H1 (cell line): ENCODE measurements at regions not wholly inside any gene's neighbourhood (a gene's known extent, or its start where the extent isn't known, plus 50 kb on each side); places are given as distances from the start of the nearest gene placed in this dataset.

Experiments used
- CTCF ChIA-PET: fragments of 300-600 bp; sonication (Branson Sonifier 250); formaldehyde crosslinking; loops from one replicate; lab custom pipeline; 2021; ENCODE audit not compliant: partially characterized antibody; lab: Charles Lee
- POLR2A ChIA-PET: fragments of 300-600 bp; sonication (Branson Sonifier 250); formaldehyde crosslinking; loops from one replicate; lab custom pipeline; 2021; ENCODE audit warnings: inconsistent platforms; ENCODE audit not compliant: partially characterized antibody; lab: Charles Lee
- DNase-seq, 2 experiments: peaks; one replicate each; pipeline versions ENCODE4 v3.0.0 to v3.0.0-alpha.2; 2010 to 2022; ENCODE audit warnings: low spot score in 2 of 2, low read depth in 1 of 2, mixed read lengths in 1 of 2
- FAIRE-seq: peaks from 2 replicates; lab custom pipeline; 2011; peaks lifted over from hg19 to GRCh38; lab: Jason Lieb, UNC
- H2AFZ ChIP-seq: 2 replicates; pipeline ENCODE4 v1.8.1; 2012; ENCODE audit warnings: low read length, inconsistent platforms
- H2AK5ac ChIP-seq: 2 replicates; pipeline ENCODE4 v1.6.1; 2013; ENCODE audit warnings: low read depth, low read length
- H2BK120ac ChIP-seq: replicated peaks from 2 replicates; pipeline ENCODE3; 2013; ENCODE audit warnings: low read depth, low read length, inconsistent platforms
- H2BK12ac ChIP-seq: 2 replicates; pipeline ENCODE4 v1.6.1; 2013; ENCODE audit warnings: low read depth, low read length
- H2BK15ac ChIP-seq: 2 replicates; pipeline ENCODE4 v1.6.1; 2013; ENCODE audit warnings: low read length
- H2BK20ac ChIP-seq: 2 replicates; pipeline ENCODE4 v1.6.1; 2013; ENCODE audit warnings: low read length
- H2BK5ac ChIP-seq: 2 replicates; pipeline ENCODE4 v1.6.1; 2013; ENCODE audit warnings: low read depth, low read length
- H3K14ac ChIP-seq: 2 replicates; pipeline ENCODE4 v1.6.1; 2013; ENCODE audit warnings: inconsistent platforms; ENCODE audit not compliant: insufficient read length
- H3K18ac ChIP-seq: 2 replicates; pipeline ENCODE4 v1.6.1; 2013; ENCODE audit warnings: low read length; ENCODE audit errors: extremely low read depth
- H3K23ac ChIP-seq: 2 replicates; pipeline ENCODE4 v1.6.1; 2013; ENCODE audit warnings: inconsistent platforms; ENCODE audit not compliant: insufficient read length
- H3K23me2 ChIP-seq: 2 replicates; pipeline ENCODE4 v1.6.1; 2013; ENCODE audit warnings: low read depth, low read length
- H3K27ac ChIP-seq: 2 replicates; pipeline ENCODE4 v1.6.1; 2011; ENCODE audit warnings: low read depth, low read length, inconsistent platforms
- H3K27me3 ChIP-seq, 4 experiments: replicated peaks in 1 of 4; 1 replicate in 1 of 4; 2 replicates in 3 of 4; pipeline versions ENCODE4 v1.6.1 to v1.8.1; 2011 to 2013; ENCODE audit warnings: low read length in 3 of 4, mild to moderate bottlenecking in 3 of 4, inconsistent platforms in 2 of 4, mixed read lengths in 2 of 4, moderate library complexity in 1 of 4; ENCODE audit not compliant: control insufficient read depth in 3 of 4, insufficient read depth in 3 of 4; ENCODE audit errors: extremely low read depth in 1 of 4
- H3K36me3 ChIP-seq, 4 experiments: 2 replicates each; pipeline versions ENCODE4 v1.6.1 to v1.8.1; 2011 to 2013; ENCODE audit warnings: mild to moderate bottlenecking in 4 of 4, low read length in 3 of 4, moderate library complexity in 2 of 4, control low read depth in 1 of 4, inconsistent platforms in 1 of 4; ENCODE audit not compliant: insufficient read depth in 4 of 4, control insufficient read depth in 2 of 4
- H3K4ac ChIP-seq: replicated peaks from 2 replicates; pipeline ENCODE3; 2013; ENCODE audit warnings: low read length, low read depth, mixed read lengths, inconsistent platforms; ENCODE audit not compliant: insufficient read length
- H3K4me1 ChIP-seq, 4 experiments: replicated peaks in 1 of 4; 1 replicate in 1 of 4; 2 replicates in 3 of 4; pipeline versions ENCODE4 v1.6.1 to v1.8.1; 2011 to 2013; ENCODE audit warnings: low read length in 3 of 4, inconsistent platforms in 2 of 4, mixed read lengths in 1 of 4; ENCODE audit not compliant: insufficient read depth in 4 of 4, control insufficient read depth in 3 of 4
- H3K4me2 ChIP-seq, 2 experiments: 2 replicates each; pipeline versions ENCODE4 v1.6.1 to v1.8.1; 2011 to 2013; ENCODE audit warnings: low read depth in 2 of 2, low read length in 2 of 2, control low read depth in 1 of 2, inconsistent platforms in 1 of 2, mild to moderate bottlenecking in 1 of 2; ENCODE audit not compliant: insufficient read depth in 1 of 2
- H3K4me3 ChIP-seq, 4 experiments: fragments of 200-600, 300-600 bp in 1 of 4; sonication (generic), shearing (Covaris generic), sonication (Bioruptor Twin) in 1 of 4; 2 replicates each; pipeline versions ENCODE4 v1.5.1 to v1.8.1; 2011 to 2016; ENCODE audit warnings: low read length in 4 of 4, low read depth in 3 of 4, control low read depth in 2 of 4, inconsistent platforms in 2 of 4, mild to moderate bottlenecking in 2 of 4, mixed read lengths in 1 of 4, moderate library complexity in 1 of 4; ENCODE audit not compliant: insufficient read depth in 2 of 4; ENCODE audit errors: extremely low read depth in 1 of 4
- H3K56ac ChIP-seq: replicated peaks from 2 replicates; pipeline ENCODE3; 2013; ENCODE audit warnings: low read depth, mild to moderate bottlenecking, mixed read lengths, low read length, inconsistent platforms; ENCODE audit not compliant: insufficient read length
- H3K79me1 ChIP-seq: 2 replicates; pipeline ENCODE4 v1.6.1; 2013; ENCODE audit warnings: low read depth, low read length, control low read depth
- H3K79me2 ChIP-seq, 2 experiments: 2 replicates each; pipeline versions ENCODE4 v1.6.1 to v1.8.1; 2012 to 2013; ENCODE audit warnings: low read length in 2 of 2, mild to moderate bottlenecking in 2 of 2, inconsistent platforms in 1 of 2; ENCODE audit not compliant: insufficient read depth in 2 of 2, control insufficient read depth in 1 of 2
- H3K9ac ChIP-seq, 4 experiments: replicated peaks in 1 of 4; 1 replicate in 1 of 4; 2 replicates in 3 of 4; pipeline versions ENCODE4 v1.6.1 to v1.8.1; 2011 to 2013; ENCODE audit warnings: low read depth in 3 of 4, low read length in 3 of 4, control low read depth in 2 of 4, mild to moderate bottlenecking in 2 of 4, moderate library complexity in 2 of 4, inconsistent platforms in 1 of 4; ENCODE audit errors: extremely low read depth in 1 of 4
- H3K9me3 ChIP-seq, 2 experiments: 2 replicates each; pipeline versions ENCODE4 v1.6.1 to v1.8.1; 2012 to 2013; ENCODE audit warnings: mild to moderate bottlenecking in 2 of 2, moderate library complexity in 2 of 2, control low read depth in 1 of 2, inconsistent platforms in 1 of 2, low read depth in 1 of 2, low read length in 1 of 2, mixed read lengths in 1 of 2; ENCODE audit not compliant: insufficient read depth in 2 of 2
- H4K20me1 ChIP-seq, 2 experiments: replicated peaks in 1 of 2; 2 replicates each; pipeline versions ENCODE3 to v1.8.1; 2011 to 2013; ENCODE audit warnings: inconsistent platforms in 2 of 2, low read length in 2 of 2, mild to moderate bottlenecking in 1 of 2; ENCODE audit not compliant: insufficient read depth in 2 of 2, control insufficient read depth in 1 of 2
- H4K5ac ChIP-seq: 2 replicates; pipeline ENCODE4 v1.6.1; 2013; ENCODE audit warnings: low read length, low read depth, mixed read lengths, inconsistent platforms; ENCODE audit not compliant: insufficient read length
- H4K8ac ChIP-seq: 2 replicates; pipeline ENCODE4 v1.8.0; 2013; ENCODE audit warnings: mild to moderate bottlenecking, moderate library complexity, low read length, inconsistent platforms; ENCODE audit not compliant: insufficient read depth; ENCODE audit errors: extremely low read depth
- H4K91ac ChIP-seq: replicated peaks from 2 replicates; pipeline ENCODE3; 2013; ENCODE audit warnings: low read length, mixed read lengths, inconsistent platforms; ENCODE audit not compliant: insufficient read length
- CBX8 ChIP-seq: fragments of 300-800, 300-1000 bp; sonication (generic); IDR thresholded peaks from 2 replicates; pipeline ENCODE4 v1.7.1; 2016; ENCODE audit warnings: low read depth, low read length, borderline replicate concordance
- SUZ12 ChIP-seq: fragments of 200-600 bp; sonication (generic); IDR thresholded peaks from 2 replicates; pipeline ENCODE4 v1.6.1; 2012; ENCODE audit warnings: mild to moderate bottlenecking, inconsistent platforms, low read length, moderate library complexity, mixed read lengths
- WGBS, 2 experiments: shearing (Covaris generic) in 1 of 2; methylation state at CpG; one replicate each; pipeline versions ENCODE4 v1.1.6 to v1.1.7; 2013 to 2015; ENCODE audit warnings: low lambda C conversion rate in 2 of 2, mixed read lengths in 2 of 2, inconsistent platforms in 1 of 2, low coverage in 1 of 2, missing lambda C conversion rate in 1 of 2; ENCODE audit not compliant: insufficient replicate concordance in 2 of 2, insufficient coverage in 1 of 2, insufficient read length in 1 of 2; ENCODE audit errors: extremely low coverage in 1 of 2, missing lambda C conversion rate in 1 of 2; 5-methylcytosine and 5-hydroxymethylcytosine counted together

DNA sequence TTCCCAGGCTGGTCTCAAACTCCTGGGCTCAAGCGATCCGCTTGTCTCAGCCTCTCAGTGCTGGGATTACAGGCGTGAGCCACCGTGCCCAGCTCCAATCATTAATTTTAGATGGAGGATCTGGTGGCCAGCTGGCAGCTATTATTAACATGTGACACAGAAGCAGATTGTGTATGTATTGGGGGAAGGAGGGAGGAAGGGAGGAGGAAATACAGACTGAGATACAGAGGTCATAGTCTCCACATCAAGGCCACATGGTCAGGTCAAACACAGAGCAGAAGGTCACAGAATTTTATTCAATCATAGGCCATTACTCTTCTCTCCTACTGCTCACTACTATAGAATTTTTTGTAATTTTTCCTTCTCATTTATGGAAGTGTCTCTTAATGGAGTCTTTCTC lies 57.9 kb upstream of the ADORA3 start:
- no peak overlapping the region for H4K5ac ChIP-seq
- H3K23ac ChIP-seq = no peak overlapping the region
- H4K8ac ChIP-seq = no peak overlapping the region
- no peak overlapping the region for H2BK20ac ChIP-seq
- 92% methylated on average over 4 of the region's 4 CpGs; no CpG with 5 or more reads in 1 of the 2 experiments for WGBS, 2 experiments
- TF ChIP-seq SUZ12 = no peak
- no peak for TF ChIP-seq CBX8
- H3K18ac ChIP-seq = no peak overlapping the region
- H3K4me1 ChIP-seq = no peaks in the 10 kb centered on the region
- H2AFZ ChIP-seq = no peak overlapping the region
- H3K56ac ChIP-seq = no peak overlapping the region
- no peak overlapping the region for H2BK12ac ChIP-seq
- H3K79me2 ChIP-seq = no peaks in the 10 kb centered on the region
- H2BK15ac ChIP-seq = no peak overlapping the region
- no peak overlapping the region for H3K4ac ChIP-seq
- no peaks in the 10 kb centered on the region for H3K9me3 ChIP-seq
- no peak overlapping the region for H2AK5ac ChIP-seq
- H2BK120ac ChIP-seq = no peak overlapping the region
- DNase-seq (no peak), FAIRE-seq (no peak)
- no peak overlapping the region for H2BK5ac ChIP-seq
- H3K14ac ChIP-seq = no peak overlapping the region
- no peak overlapping the region for H3K9ac ChIP-seq
- no peak overlapping the region for H4K91ac ChIP-seq
- H3K4me2 ChIP-seq = no peak overlapping the region
- H4K20me1 ChIP-seq = no peaks in the 10 kb centered on the region
- H3K27ac ChIP-seq = no peak overlapping the region
- ChIA-PET POLR2A (no interaction called here), CTCF (interaction anchor here (2.3 kb wide), 1 partner anchor 10 kb away, joined by 8 read pairs; no protein-coding TSS in a partner anchor)
- no peaks in the 10 kb centered on the region for H3K27me3 ChIP-seq
- H3K36me3 ChIP-seq = no peaks in the 10 kb centered on the region
- no peaks in the 10 kb centered on the region for H3K79me1 ChIP-seq
- no peak overlapping the region for H3K4me3 ChIP-seq
- H3K23me2 ChIP-seq = no peaks in the 10 kb centered on the region
